ENCODE measurements at regions not wholly inside any gene's neighbourhood (a gene's known extent, or its start where the extent isn't known, plus 50 kb on each side); places are given as distances from the start of the nearest gene placed in this dataset.

DNA sequence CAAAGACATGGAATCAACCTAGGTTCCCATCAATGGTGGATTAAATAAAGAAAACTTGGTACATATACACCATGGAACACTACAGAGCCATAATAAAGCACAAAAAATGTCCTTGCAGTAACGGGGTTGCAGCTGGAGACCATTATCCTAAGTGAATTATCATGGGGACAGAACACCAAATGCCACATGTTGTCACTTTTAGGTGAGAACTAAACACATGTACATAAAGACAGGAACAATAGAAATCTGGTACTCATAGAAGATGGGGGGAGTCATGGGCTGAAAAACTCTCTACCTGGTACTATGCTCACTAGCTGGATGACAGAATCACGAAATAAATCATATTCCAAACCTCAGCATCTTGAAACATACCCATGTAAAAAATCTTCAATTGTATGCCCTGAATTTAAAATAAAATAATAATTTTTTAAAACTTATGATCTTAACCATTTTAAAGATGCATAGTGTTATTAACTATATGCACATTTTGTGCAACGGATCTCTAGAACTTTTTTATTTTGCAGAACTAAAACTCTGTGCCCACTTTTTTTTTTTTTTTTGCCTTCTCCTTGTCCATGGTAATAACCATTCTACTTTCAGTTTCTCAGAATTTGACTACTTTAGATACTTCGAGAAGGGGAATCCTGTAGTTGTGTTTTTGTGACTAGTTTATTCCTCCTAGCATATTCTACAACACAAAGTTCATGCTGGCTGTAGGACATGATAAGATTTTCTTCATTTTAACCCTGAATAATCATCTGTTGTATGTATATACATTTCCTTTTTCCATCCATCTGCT lies 1081.6 kb upstream of the ACO1 start:
- no peak overlapping the region for H3K27ac ChIP-seq
- intact Hi-C loops (cut with DNase I; ENCODE audit: low total_unique reads): no loop called here
- no peak overlapping the region for H3K4me3 ChIP-seq
- DNase-seq: no peak
- no peaks in the 10 kb centered on the region for H3K9me3 ChIP-seq
- no peaks in the 10 kb centered on the region for H3K4me1 ChIP-seq
- no peaks in the 10 kb centered on the region for H3K36me3 ChIP-seq (ENCODE audit: low read depth, missing control alignments)
- WGBS, 2 donors: 81 to 88% methylated on average over 4 of the region's 4 CpGs
- no peaks in the 10 kb centered on the region for H3K27me3 ChIP-seq
- TF ChIP-seq, protein P1, sequence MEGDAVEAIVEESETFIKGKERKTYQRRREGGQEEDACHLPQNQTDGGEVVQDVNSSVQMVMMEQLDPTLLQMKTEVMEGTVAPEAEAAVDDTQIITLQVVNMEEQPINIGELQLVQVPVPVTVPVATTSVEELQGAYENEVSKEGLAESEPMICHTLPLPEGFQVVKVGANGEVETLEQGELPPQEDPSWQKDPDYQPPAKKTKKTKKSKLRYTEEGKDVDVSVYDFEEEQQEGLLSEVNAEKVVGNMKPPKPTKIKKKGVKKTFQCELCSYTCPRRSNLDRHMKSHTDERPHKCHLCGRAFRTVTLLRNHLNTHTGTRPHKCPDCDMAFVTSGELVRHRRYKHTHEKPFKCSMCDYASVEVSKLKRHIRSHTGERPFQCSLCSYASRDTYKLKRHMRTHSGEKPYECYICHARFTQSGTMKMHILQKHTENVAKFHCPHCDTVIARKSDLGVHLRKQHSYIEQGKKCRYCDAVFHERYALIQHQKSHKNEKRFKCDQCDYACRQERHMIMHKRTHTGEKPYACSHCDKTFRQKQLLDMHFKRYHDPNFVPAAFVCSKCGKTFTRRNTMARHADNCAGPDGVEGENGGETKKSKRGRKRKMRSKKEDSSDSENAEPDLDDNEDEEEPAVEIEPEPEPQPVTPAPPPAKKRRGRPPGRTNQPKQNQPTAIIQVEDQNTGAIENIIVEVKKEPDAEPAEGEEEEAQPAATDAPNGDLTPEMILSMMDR (IDR thresholded peaks at IDR 0.05): no peak
- TF ChIP-seq POLR2A (IDR thresholded peaks at IDR 0.05): no peak

DNA sequence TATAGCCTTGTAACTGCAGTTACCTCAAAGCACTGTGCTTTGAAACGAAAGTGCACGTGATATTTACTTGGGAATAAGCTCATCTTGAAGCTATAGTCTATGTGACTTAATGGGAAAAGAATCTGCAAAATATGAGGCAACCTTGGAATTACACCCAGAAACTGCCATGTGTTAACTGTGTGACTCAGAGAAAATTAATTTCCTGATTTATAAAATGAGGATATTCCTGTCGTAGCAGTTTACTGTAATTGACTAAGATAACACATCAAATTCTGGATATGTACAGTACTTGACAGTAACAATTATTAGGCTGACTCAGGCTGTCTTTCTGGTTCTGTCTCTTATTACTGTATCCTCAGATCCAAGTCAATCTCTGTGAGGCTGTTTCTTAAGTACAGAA lies 1079.9 kb upstream of the ACO1 start:
- Histone ChIP-seq H3K4me1 (no peaks in the 10 kb centered on the region), H3K9me3 (no peaks in the 10 kb centered on the region), H3K36me3 (ENCODE audit: low read depth, missing control alignments) (no peaks in the 10 kb centered on the region), H3K27me3 (no peaks in the 10 kb centered on the region), H3K4me3 (no peak overlapping the region), H3K27ac (no peak overlapping the region)
- TF ChIP-seq, protein P1 (IDR thresholded peaks at IDR 0.05): no peak
- TF ChIP-seq POLR2A (IDR thresholded peaks at IDR 0.05): no peak
- 30 to 47% methylated on average over 3 of the region's 3 CpGs for WGBS, 2 donors
- DNase-seq: no peak
- intact Hi-C loops (cut with DNase I; ENCODE audit: low total_unique reads): no loop called here

DNA sequence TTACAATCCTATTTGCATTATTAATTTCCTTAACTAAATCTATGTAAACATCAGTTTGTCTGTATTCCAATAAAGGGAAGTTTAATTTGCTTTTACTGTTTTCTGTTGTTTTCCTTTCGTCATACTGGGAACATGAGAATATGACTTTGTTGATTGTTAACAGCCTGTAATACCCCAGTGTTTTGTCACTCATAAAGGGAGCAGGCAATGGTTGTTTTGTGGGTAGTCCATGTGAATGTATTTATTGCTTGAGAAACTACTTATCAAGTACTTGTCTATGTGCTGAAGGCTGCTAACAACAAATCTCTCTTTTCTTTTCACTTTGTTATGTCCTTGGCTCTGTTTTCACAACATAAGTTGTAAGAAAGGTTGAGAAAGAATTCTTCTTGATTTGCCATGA lies 1070.2 kb upstream of the ACO1 start:
- DNase-seq: no peak

DNA sequence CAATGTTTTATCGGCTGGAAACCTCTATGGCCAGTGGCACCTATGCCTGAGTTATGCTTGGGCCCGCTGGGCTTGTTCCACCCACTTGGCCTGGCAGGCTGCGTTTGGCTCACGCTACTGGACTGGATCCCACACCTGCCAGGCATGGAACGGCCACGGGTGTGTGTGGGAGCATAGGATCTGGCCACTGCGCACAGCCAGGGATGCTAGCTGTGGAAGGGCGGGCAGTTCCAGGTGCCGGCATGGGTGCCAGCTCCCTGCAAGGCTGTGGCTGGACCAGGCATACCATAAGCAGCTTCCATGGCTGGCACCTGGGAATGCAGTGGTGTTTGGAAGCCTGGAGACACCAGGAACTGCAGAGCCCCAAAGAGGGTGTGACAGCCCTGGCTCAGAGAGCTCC lies 1063.9 kb upstream of the ACO1 start:
- WGBS, 2 donors: 67 to 82% methylated on average over 6 to 9 of the region's 9 CpGs
- no peaks in the 10 kb centered on the region for H3K36me3 ChIP-seq (ENCODE audit: low read depth, missing control alignments)
- no peak for DNase-seq
- H3K9me3 ChIP-seq: no peaks in the 10 kb centered on the region
- H3K27me3 ChIP-seq: no peaks in the 10 kb centered on the region
- H3K27ac ChIP-seq: no peak overlapping the region
- intact Hi-C loops (cut with DNase I; ENCODE audit: low total_unique reads): no loop called here
- no peak for TF ChIP-seq POLR2A (IDR thresholded peaks at IDR 0.05)
- TF ChIP-seq, protein P1 (IDR thresholded peaks at IDR 0.05): no peak
- H3K4me1 ChIP-seq: no peaks in the 10 kb centered on the region
- H3K4me3 ChIP-seq: no peak overlapping the region

More for the DNA sequence above, 1070.2 kb upstream of the ACO1 start:
- TF ChIP-seq, protein P1 (IDR thresholded peaks at IDR 0.05): no peak
- no peak for TF ChIP-seq POLR2A (IDR thresholded peaks at IDR 0.05)
- Histone ChIP-seq H3K9me3 (no peaks in the 10 kb centered on the region), H3K4me3 (no peak overlapping the region), H3K27ac (no peak overlapping the region), H3K36me3 (ENCODE audit: low read depth, missing control alignments) (no peaks in the 10 kb centered on the region), H3K27me3 (no peaks in the 10 kb centered on the region), H3K4me1 (no peaks in the 10 kb centered on the region)
- WGBS, 2 donors: 54 to 76% methylated on average over 1 of the region's 1 CpG
- intact Hi-C loops (cut with DNase I; ENCODE audit: low total_unique reads): no loop called here

DNA sequence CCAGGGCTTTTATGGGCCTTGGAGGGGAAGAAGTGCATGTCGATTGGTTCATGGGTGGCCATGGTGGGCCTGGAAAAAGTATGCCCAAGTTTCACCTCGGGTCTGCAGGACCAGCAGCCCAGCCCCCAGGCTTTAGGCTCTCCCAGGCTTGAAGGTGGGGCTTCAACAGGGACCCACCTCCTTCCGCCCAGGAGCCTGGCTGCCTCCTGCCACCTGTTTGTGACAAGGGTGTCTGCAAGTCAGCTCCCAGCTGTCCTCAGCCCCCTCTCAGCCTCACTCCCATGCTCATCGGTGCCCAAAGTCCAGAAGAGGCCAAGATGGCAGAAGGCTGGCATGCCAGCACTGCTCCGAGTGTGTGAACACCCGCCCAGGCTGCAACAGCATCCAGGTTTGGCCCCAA lies 1063.2 kb upstream of the ACO1 start:
- Histone ChIP-seq H3K27ac (no peak overlapping the region), H3K4me3 (no peak overlapping the region), H3K4me1 (no peaks in the 10 kb centered on the region), H3K27me3 (no peaks in the 10 kb centered on the region), H3K9me3 (no peaks in the 10 kb centered on the region), H3K36me3 (ENCODE audit: low read depth, missing control alignments) (no peaks in the 10 kb centered on the region)
- WGBS, 2 donors: 75 to 100% methylated on average over 1 to 6 of the region's 6 CpGs
- TF ChIP-seq, protein P1 (IDR thresholded peaks at IDR 0.05): no peak
- TF ChIP-seq POLR2A (IDR thresholded peaks at IDR 0.05): no peak
- DNase-seq: no peak
- intact Hi-C loops (cut with DNase I; ENCODE audit: low total_unique reads): no loop called here

All from testis (tissue), 2 donors.